ENCODE measurements at regions not wholly inside any gene's neighbourhood (a gene's known extent, or its start where the extent isn't known, plus 50 kb on each side); places are given as distances from the start of the nearest gene placed in this dataset.

DNA sequence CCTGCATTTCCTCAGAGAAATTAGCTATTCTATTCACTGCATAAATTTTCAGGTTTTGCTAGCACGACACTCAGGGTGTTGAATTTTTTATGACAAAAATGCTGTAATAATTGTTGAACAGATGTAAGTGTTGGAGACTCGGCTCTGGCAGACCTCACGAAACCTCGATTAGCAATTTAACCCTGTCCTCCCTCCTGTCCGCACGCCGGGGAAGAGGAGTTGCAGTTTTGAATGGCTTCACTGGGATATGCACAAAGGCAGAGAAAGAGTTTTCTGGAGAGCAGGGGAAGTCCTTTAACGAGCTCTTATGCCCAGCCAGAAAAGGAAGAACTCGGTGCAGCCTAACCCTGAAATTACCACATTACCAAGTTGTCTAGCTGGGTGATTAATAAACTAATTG, 661.1 kb downstream of the VRK1 start:
- TF ChIP-seq, protein P1, sequence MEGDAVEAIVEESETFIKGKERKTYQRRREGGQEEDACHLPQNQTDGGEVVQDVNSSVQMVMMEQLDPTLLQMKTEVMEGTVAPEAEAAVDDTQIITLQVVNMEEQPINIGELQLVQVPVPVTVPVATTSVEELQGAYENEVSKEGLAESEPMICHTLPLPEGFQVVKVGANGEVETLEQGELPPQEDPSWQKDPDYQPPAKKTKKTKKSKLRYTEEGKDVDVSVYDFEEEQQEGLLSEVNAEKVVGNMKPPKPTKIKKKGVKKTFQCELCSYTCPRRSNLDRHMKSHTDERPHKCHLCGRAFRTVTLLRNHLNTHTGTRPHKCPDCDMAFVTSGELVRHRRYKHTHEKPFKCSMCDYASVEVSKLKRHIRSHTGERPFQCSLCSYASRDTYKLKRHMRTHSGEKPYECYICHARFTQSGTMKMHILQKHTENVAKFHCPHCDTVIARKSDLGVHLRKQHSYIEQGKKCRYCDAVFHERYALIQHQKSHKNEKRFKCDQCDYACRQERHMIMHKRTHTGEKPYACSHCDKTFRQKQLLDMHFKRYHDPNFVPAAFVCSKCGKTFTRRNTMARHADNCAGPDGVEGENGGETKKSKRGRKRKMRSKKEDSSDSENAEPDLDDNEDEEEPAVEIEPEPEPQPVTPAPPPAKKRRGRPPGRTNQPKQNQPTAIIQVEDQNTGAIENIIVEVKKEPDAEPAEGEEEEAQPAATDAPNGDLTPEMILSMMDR (IDR thresholded peaks at IDR 0.05): no peak
- TF ChIP-seq POLR2A (IDR thresholded peaks at IDR 0.05): no peak
